ENCODE measurements at regions not wholly inside any gene's neighbourhood (a gene's known extent, or its start where the extent isn't known, plus 50 kb on each side); places are given as distances from the start of the nearest gene placed in this dataset.

- Histone ChIP-seq H3K9ac (ENCODE audit: extremely low read depth, insufficient read length, low read length) (no peak overlapping the region), H3K9me3 (ENCODE audit: control insufficient read depth, low read depth, low read length) (no peaks in the 10 kb centered on the region), H2BK20ac (ENCODE audit: low read depth, low read length, poor library complexity, severe bottlenecking) (no peak overlapping the region), H2BK120ac (ENCODE audit: low read depth, low read length, poor library complexity, severe bottlenecking) (no peak overlapping the region), H3K27ac (ENCODE audit: insufficient read length, low read depth, low read length) (no peak overlapping the region), H3K18ac (ENCODE audit: insufficient read length, low read depth, low read length) (no peak overlapping the region), H4K5ac (ENCODE audit: insufficient read length, low read depth, low read length) (no peak overlapping the region), H3K4me2 (ENCODE audit: insufficient read depth, insufficient read length, low read length) (no peak overlapping the region), H3K4ac (ENCODE audit: low read depth, low read length) (no peak overlapping the region), H3K27me3 (ENCODE audit: insufficient read depth, low read length) (no peaks in the 10 kb centered on the region), H3K23ac (ENCODE audit: insufficient read length, low read depth, low read length) (no peak overlapping the region), H4K8ac (replicated peaks; ENCODE audit: insufficient read length, low read depth, low read length) (no peak overlapping the region), H3K79me2 (ENCODE audit: insufficient read depth, low read length) (no peaks in the 10 kb centered on the region), H3K4me1 (ENCODE audit: insufficient read depth, low read length) (0 out of 2 replicates have a peak, but pooled peaks cover 2% of the 10 kb centered on the region), H2AK5ac (ENCODE audit: insufficient read length, low read length) (no peak overlapping the region), H3K14ac (ENCODE audit: insufficient read depth, low read length) (no peak overlapping the region), H3T11ph (ENCODE audit: low read length) (no peak overlapping the region), H2BK15ac (ENCODE audit: low read depth, low read length) (no peak overlapping the region), H4K20me1 (ENCODE audit: control insufficient read depth, insufficient read depth, insufficient read length) (no peaks in the 10 kb centered on the region), H2BK12ac (ENCODE audit: insufficient read length, low read depth, low read length) (no peak overlapping the region), H2AFZ (ENCODE audit: low read length) (no peak overlapping the region), H3K79me1 (ENCODE audit: insufficient read depth, low read depth, low read length, poor library complexity, severe bottlenecking) (no peaks in the 10 kb centered on the region), H2BK5ac (ENCODE audit: insufficient read length, low read length) (no peak overlapping the region), H3K56ac (ENCODE audit: insufficient read length, low read depth, low read length) (no peak overlapping the region), H4K91ac (ENCODE audit: insufficient read length, low read depth, low read length) (no peak overlapping the region), H3K23me2 (ENCODE audit: insufficient read length, low read depth, low read length, poor library complexity, severe bottlenecking) (no peaks in the 10 kb centered on the region)
- Mint-ChIP-seq H3K4me3 (no peak overlapping the region), H3K27me3 (ENCODE audit: low read depth) (no peaks in the 10 kb centered on the region), H3K36me3 (ENCODE audit: insufficient read depth in 1 of 3, low read depth in 3 of 3) (peaks cover 0 to 6% (median 3%) of the 10 kb centered on the region in 3 experiments; a peak in 4 of 7 replicates), H3K27ac (peak overlapping the region in 1 of 3 experiments; percentile 26; a peak in 2 of 7 replicates), H3K9me3 (0 out of 5 replicates have a peak, but pooled peaks cover 0 to 3% of the 10 kb centered on the region in 2 experiments), H3K4me1 (peaks cover 15 to 20% of the 10 kb centered on the region in 2 experiments)
- no peak for TF ChIP-seq CTCF (conservative IDR thresholded peaks at IDR 0.05)
- DNase-seq = no peak
Measured at GRCh38 chr11:92820860-92821259, 148.6 kb upstream of the MTNR1B start.
